ENCODE measurements at regions not wholly inside any gene's neighbourhood (a gene's known extent, or its start where the extent isn't known, plus 50 kb on each side); places are given as distances from the start of the nearest gene placed in this dataset.

GRCh38 chrX:69278031-69278687 lies 112.9 kb upstream of the PJA1 start:
- ChIA-PET CTCF (no interaction called here), POLR2A (no interaction called here)
- no peak for DNase-seq (ENCODE audit: extremely low spot score)
- TF ChIP-seq, protein P1, sequence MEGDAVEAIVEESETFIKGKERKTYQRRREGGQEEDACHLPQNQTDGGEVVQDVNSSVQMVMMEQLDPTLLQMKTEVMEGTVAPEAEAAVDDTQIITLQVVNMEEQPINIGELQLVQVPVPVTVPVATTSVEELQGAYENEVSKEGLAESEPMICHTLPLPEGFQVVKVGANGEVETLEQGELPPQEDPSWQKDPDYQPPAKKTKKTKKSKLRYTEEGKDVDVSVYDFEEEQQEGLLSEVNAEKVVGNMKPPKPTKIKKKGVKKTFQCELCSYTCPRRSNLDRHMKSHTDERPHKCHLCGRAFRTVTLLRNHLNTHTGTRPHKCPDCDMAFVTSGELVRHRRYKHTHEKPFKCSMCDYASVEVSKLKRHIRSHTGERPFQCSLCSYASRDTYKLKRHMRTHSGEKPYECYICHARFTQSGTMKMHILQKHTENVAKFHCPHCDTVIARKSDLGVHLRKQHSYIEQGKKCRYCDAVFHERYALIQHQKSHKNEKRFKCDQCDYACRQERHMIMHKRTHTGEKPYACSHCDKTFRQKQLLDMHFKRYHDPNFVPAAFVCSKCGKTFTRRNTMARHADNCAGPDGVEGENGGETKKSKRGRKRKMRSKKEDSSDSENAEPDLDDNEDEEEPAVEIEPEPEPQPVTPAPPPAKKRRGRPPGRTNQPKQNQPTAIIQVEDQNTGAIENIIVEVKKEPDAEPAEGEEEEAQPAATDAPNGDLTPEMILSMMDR (IDR thresholded peaks at IDR 0.05; ENCODE audit: control extremely low read depth, extremely low read depth, low read depth, missing control alignments), result no peak

- ChIA-PET CTCF (no interaction called here), POLR2A (no interaction called here)
- no peak for DNase-seq (ENCODE audit: extremely low spot score)
- TF ChIP-seq, protein P1 (IDR thresholded peaks at IDR 0.05; ENCODE audit: control extremely low read depth, extremely low read depth, low read depth, missing control alignments), result no peak
Measured at GRCh38 chrX:69277369-69277990, 112.2 kb upstream of the PJA1 start.

- DNase-seq (ENCODE audit: extremely low spot score), result no peak
- TF ChIP-seq, protein P1 (IDR thresholded peaks at IDR 0.05; ENCODE audit: control extremely low read depth, extremely low read depth, low read depth, missing control alignments), result no peak
- CTCF ChIA-PET, result no interaction called here
- POLR2A ChIA-PET, result no interaction called here
Measured at GRCh38 chrX:69268611-69269010, 103.4 kb upstream of the PJA1 start.

- CTCF ChIA-PET, result no interaction called here
- POLR2A ChIA-PET, result no interaction called here
- TF ChIP-seq, protein P1 (IDR thresholded peaks at IDR 0.05; ENCODE audit: control extremely low read depth, extremely low read depth, low read depth, missing control alignments), result no peak
- no peak for DNase-seq (ENCODE audit: extremely low spot score)
Measured at GRCh38 chrX:69264158-69264581, 98.9 kb upstream of the PJA1 start.

DNA sequence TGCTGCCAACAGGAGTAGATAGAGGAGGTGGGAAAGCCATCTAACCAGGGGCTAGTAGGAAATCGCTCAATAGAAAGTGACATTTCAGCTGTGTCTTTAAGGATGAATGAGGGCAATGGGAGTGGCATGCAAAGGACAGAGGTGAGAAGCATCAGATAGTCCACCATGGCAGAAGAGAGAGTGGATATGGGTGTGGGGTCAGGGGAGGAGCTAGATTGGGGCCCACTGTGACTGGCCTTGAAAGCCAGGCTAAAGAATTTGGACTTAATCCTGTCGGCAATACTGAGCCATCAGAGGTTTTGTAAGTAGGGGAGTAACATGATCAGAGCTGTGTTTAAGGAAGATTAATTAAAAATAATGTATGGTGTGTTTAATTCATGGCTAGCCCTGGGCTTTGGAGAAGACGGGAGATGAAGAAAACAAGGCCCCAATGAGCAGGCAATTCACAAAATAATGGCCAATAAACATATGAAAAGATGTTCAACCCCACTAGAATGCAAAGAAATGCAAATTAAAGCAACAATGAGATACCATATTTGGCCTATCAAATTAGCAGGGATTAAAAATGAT lies 98.1 kb upstream of the PJA1 start:
- CTCF ChIA-PET, result no interaction called here
- TF ChIP-seq, protein P1 (IDR thresholded peaks at IDR 0.05; ENCODE audit: control extremely low read depth, extremely low read depth, low read depth, missing control alignments), result no peak
- DNase-seq (ENCODE audit: extremely low spot score), result no peak
- POLR2A ChIA-PET, result no interaction called here

GRCh38 chrX:69262036-69262936 lies 97.0 kb upstream of the PJA1 start:
- ChIA-PET POLR2A (no interaction called here), CTCF (no interaction called here)
- no peak for DNase-seq (ENCODE audit: extremely low spot score)
- TF ChIP-seq, protein P1 (IDR thresholded peaks at IDR 0.05; ENCODE audit: control extremely low read depth, extremely low read depth, low read depth, missing control alignments), result no peak
